ENCODE measurements at regions not wholly inside any gene's neighbourhood (a gene's known extent, or its start where the extent isn't known, plus 50 kb on each side); places are given as distances from the start of the nearest gene placed in this dataset.

GRCh38 chr2:13607139-13607538 lies 890.4 kb downstream of the TRIB2 start:
- Histone ChIP-seq H3K9me3 (ENCODE audit: severe bottlenecking) (no peaks in the 10 kb centered on the region), H3K4me3 (ENCODE audit: severe bottlenecking) (no peak overlapping the region), H3K27me3 (ENCODE audit: insufficient read depth, poor library complexity, severe bottlenecking) (no peaks in the 10 kb centered on the region), H3K36me3 (ENCODE audit: low read depth) (no peaks in the 10 kb centered on the region), H3K4me1 (ENCODE audit: insufficient read depth, poor library complexity, severe bottlenecking) (no peaks in the 10 kb centered on the region), H3K27ac (ENCODE audit: poor library complexity, severe bottlenecking) (no peak overlapping the region)
- ATAC-seq (ENCODE audit: low read depth) (no peak), DNase-seq (ENCODE audit: low spot score) (no peak)
- TF ChIP-seq, protein P1, sequence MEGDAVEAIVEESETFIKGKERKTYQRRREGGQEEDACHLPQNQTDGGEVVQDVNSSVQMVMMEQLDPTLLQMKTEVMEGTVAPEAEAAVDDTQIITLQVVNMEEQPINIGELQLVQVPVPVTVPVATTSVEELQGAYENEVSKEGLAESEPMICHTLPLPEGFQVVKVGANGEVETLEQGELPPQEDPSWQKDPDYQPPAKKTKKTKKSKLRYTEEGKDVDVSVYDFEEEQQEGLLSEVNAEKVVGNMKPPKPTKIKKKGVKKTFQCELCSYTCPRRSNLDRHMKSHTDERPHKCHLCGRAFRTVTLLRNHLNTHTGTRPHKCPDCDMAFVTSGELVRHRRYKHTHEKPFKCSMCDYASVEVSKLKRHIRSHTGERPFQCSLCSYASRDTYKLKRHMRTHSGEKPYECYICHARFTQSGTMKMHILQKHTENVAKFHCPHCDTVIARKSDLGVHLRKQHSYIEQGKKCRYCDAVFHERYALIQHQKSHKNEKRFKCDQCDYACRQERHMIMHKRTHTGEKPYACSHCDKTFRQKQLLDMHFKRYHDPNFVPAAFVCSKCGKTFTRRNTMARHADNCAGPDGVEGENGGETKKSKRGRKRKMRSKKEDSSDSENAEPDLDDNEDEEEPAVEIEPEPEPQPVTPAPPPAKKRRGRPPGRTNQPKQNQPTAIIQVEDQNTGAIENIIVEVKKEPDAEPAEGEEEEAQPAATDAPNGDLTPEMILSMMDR (IDR thresholded peaks at IDR 0.05; ENCODE audit: poor library complexity, severe bottlenecking): no peak

GRCh38 chr2:13611939-13612338 lies 895.2 kb downstream of the TRIB2 start:
- no peak for DNase-seq (ENCODE audit: low spot score)
- H3K27me3 ChIP-seq (ENCODE audit: insufficient read depth, poor library complexity, severe bottlenecking): no peaks in the 10 kb centered on the region
- TF ChIP-seq, protein P1 (IDR thresholded peaks at IDR 0.05; ENCODE audit: poor library complexity, severe bottlenecking): no peak
- peaks cover 3% of the 10 kb centered on the region for H3K9me3 ChIP-seq (ENCODE audit: severe bottlenecking)
- no peak overlapping the region for H3K4me3 ChIP-seq (ENCODE audit: severe bottlenecking)
- no peaks in the 10 kb centered on the region for H3K4me1 ChIP-seq (ENCODE audit: insufficient read depth, poor library complexity, severe bottlenecking)
- H3K27ac ChIP-seq (ENCODE audit: poor library complexity, severe bottlenecking): no peak overlapping the region
- no peaks in the 10 kb centered on the region for H3K36me3 ChIP-seq (ENCODE audit: low read depth)
- ATAC-seq (ENCODE audit: low read depth): no peak

GRCh38 chr2:13616059-13616458 lies 899.3 kb downstream of the TRIB2 start:
- no peak overlapping the region for H3K27ac ChIP-seq (ENCODE audit: poor library complexity, severe bottlenecking)
- H3K36me3 ChIP-seq (ENCODE audit: low read depth): no peaks in the 10 kb centered on the region
- no peak overlapping the region for H3K4me3 ChIP-seq (ENCODE audit: severe bottlenecking)
- H3K4me1 ChIP-seq (ENCODE audit: insufficient read depth, poor library complexity, severe bottlenecking): no peaks in the 10 kb centered on the region
- H3K27me3 ChIP-seq (ENCODE audit: insufficient read depth, poor library complexity, severe bottlenecking): no peaks in the 10 kb centered on the region
- H3K9me3 ChIP-seq (ENCODE audit: severe bottlenecking): peaks cover 3% of the 10 kb centered on the region
- TF ChIP-seq, protein P1 (IDR thresholded peaks at IDR 0.05; ENCODE audit: poor library complexity, severe bottlenecking): no peak
- ATAC-seq (ENCODE audit: low read depth) (no peak), DNase-seq (ENCODE audit: low spot score) (no peak)

DNA sequence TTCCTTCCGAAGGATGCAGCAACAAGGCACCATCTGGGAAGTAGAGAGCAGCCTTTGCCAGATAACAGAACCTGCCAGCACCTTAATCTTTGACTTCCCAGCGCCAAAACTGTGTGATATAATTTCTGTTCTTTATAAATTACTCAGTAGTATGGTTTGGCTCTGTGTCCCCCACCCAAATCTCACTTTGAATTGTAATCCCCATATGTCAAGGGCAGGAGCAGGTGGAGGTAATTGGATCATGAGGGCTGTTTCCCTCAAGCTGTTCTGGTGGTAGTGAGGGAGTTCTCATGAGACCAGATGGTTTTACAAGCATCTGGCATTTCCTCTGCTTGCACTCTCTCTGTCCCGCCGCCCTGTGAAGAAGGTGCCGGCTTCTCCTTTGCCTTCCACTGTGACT lies 899.9 kb downstream of the TRIB2 start:
- Histone ChIP-seq H3K36me3 (ENCODE audit: low read depth) (no peaks in the 10 kb centered on the region), H3K4me3 (ENCODE audit: severe bottlenecking) (no peak overlapping the region), H3K9me3 (ENCODE audit: severe bottlenecking) (peaks cover 3% of the 10 kb centered on the region), H3K4me1 (ENCODE audit: insufficient read depth, poor library complexity, severe bottlenecking) (no peaks in the 10 kb centered on the region), H3K27me3 (ENCODE audit: insufficient read depth, poor library complexity, severe bottlenecking) (no peaks in the 10 kb centered on the region), H3K27ac (ENCODE audit: poor library complexity, severe bottlenecking) (no peak overlapping the region)
- no peak for ATAC-seq (ENCODE audit: low read depth)
- TF ChIP-seq, protein P1 (IDR thresholded peaks at IDR 0.05; ENCODE audit: poor library complexity, severe bottlenecking): no peak
- DNase-seq (ENCODE audit: low spot score): no peak

DNA sequence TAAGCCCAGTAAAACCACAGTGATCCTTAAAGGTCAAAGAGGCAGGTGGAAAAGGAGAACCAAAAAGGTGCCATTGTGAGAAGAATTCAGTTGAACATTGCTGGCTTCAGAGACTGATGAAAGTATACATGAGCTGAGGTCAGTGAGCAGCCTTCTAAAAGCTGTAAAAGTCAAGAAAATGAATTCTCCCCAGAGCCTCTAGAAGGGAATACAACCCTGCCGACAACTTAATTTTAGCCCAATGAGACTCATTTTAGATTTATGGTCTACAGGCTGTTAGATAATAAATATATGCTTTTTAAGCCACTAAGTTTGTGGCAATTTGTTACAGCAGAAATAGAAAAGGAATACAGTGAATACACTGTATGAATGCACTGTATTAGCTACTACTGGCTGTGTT lies 911.4 kb downstream of the TRIB2 start:
- Histone ChIP-seq H3K36me3 (ENCODE audit: low read depth) (no peaks in the 10 kb centered on the region), H3K4me3 (ENCODE audit: severe bottlenecking) (no peak overlapping the region), H3K4me1 (ENCODE audit: insufficient read depth, poor library complexity, severe bottlenecking) (no peaks in the 10 kb centered on the region), H3K27ac (ENCODE audit: poor library complexity, severe bottlenecking) (no peak overlapping the region), H3K9me3 (ENCODE audit: severe bottlenecking) (no peaks in the 10 kb centered on the region), H3K27me3 (ENCODE audit: insufficient read depth, poor library complexity, severe bottlenecking) (no peaks in the 10 kb centered on the region)
- ATAC-seq (ENCODE audit: low read depth) (no peak), DNase-seq (ENCODE audit: low spot score) (no peak)
- TF ChIP-seq, protein P1 (IDR thresholded peaks at IDR 0.05; ENCODE audit: poor library complexity, severe bottlenecking): no peak

Data from RWPE2 (cell line).